WTC11 (cell line): ENCODE measurements at regions not wholly inside any gene's neighbourhood (a gene's known extent, or its start where the extent isn't known, plus 50 kb on each side); places are given as distances from the start of the nearest gene placed in this dataset.

Source experiments
- CTCF ChIP-seq: fragments of 200-600 bp; IDR thresholded peaks from 2 replicates; pipeline ENCODE4 v1.8.0; 2022; ENCODE audit warnings: antibody characterized with exemption
- JUN ChIP-seq: sonication (generic); formaldehyde crosslinking; IDR thresholded peaks from 2 replicates; pipeline ENCODE4 v1.8.0; 2023; ENCODE audit warnings: mild to moderate bottlenecking, missing genetic modification reagents
- TF ChIP-seq, protein P1 (sequence below): sonication (generic); formaldehyde crosslinking; IDR thresholded peaks from 2 replicates; pipeline ENCODE4 v1.8.1; 2022; ENCODE audit warnings: missing genetic modification reagents, borderline replicate concordance

DNA sequence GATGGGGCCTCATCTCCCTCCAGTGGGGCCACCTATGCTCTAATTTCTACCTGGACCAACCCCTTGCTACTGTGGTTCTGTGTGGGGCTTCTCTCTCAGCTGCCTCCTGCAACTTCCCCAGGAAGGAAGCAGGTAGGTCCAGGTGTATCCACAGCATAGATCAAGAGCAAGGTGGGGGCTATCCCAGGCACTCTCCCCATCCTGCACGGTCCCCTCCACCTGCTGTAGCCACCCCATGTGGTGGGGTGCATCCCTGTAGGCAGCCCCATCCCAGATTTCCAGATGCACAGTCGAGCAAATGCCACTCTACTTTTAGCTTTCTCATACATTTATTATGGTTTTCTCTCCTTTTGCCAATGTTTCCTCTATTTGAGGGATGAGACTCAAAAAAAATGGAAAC lies 156.1 kb downstream of the FBXO15 start:
- TF ChIP-seq CTCF = no peak
- TF ChIP-seq JUN (CRISPR knock-in tag) = no peak
- TF ChIP-seq, protein P1, sequence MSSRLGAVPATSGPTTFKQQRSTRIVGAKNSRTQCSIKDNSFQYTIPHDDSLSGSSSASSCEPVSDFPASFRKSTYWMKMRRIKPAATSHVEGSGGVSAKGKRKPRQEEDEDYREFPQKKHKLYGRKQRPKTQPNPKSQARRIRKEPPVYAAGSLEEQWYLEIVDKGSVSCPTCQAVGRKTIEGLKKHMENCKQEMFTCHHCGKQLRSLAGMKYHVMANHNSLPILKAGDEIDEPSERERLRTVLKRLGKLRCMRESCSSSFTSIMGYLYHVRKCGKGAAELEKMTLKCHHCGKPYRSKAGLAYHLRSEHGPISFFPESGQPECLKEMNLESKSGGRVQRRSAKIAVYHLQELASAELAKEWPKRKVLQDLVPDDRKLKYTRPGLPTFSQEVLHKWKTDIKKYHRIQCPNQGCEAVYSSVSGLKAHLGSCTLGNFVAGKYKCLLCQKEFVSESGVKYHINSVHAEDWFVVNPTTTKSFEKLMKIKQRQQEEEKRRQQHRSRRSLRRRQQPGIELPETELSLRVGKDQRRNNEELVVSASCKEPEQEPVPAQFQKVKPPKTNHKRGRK (CRISPR knock-in tag) = no peak
